ENCODE measurements at regions not wholly inside any gene's neighbourhood (a gene's known extent, or its start where the extent isn't known, plus 50 kb on each side); places are given as distances from the start of the nearest gene placed in this dataset.

- TF ChIP-seq, protein P1, sequence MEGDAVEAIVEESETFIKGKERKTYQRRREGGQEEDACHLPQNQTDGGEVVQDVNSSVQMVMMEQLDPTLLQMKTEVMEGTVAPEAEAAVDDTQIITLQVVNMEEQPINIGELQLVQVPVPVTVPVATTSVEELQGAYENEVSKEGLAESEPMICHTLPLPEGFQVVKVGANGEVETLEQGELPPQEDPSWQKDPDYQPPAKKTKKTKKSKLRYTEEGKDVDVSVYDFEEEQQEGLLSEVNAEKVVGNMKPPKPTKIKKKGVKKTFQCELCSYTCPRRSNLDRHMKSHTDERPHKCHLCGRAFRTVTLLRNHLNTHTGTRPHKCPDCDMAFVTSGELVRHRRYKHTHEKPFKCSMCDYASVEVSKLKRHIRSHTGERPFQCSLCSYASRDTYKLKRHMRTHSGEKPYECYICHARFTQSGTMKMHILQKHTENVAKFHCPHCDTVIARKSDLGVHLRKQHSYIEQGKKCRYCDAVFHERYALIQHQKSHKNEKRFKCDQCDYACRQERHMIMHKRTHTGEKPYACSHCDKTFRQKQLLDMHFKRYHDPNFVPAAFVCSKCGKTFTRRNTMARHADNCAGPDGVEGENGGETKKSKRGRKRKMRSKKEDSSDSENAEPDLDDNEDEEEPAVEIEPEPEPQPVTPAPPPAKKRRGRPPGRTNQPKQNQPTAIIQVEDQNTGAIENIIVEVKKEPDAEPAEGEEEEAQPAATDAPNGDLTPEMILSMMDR (IDR thresholded peaks at IDR 0.05), result no peak
- TF ChIP-seq POLR2AphosphoS5 (IDR thresholded peaks at IDR 0.05) (no peak), POLR2A (IDR thresholded peaks at IDR 0.05) (no peak)
Measured at GRCh38 chr3:135731546-135731945, 234.0 kb upstream of the PPP2R3A start.
